Peyer's patch (tissue), 4 donors: ENCODE measurements at regions not wholly inside any gene's neighbourhood (a gene's known extent, or its start where the extent isn't known, plus 50 kb on each side); places are given as distances from the start of the nearest gene placed in this dataset.
"Not testable (repeated sequence)": the region's sequence is repeated elsewhere in the genome, so short reads cannot be mapped to it uniquely, and the experiment has no call there.

ENCODE experiments used
- CTCF ChIP-seq, 6 experiments: fragments of 450-650 bp in 4 of 6; fragments of 200-600 bp in 2 of 6; sonication (generic) in 1 of 6; IDR thresholded peaks; one replicate each; pipeline ENCODE4 v1.5.1; 2017 to 2019; ENCODE audit warnings: antibody characterized with exemption in 6 of 6, mild to moderate bottlenecking in 3 of 6, moderate library complexity in 1 of 6
- POLR2A ChIP-seq, 2 donors: fragments of 450-650 bp; IDR thresholded peaks; one replicate each; pipeline ENCODE4 v1.5.1; 2017; ENCODE audit warnings: antibody characterized with exemption in 2 of 2, mild to moderate bottlenecking in 2 of 2, moderate library complexity in 2 of 2

- TF ChIP-seq CTCF, POLR2A (IDR thresholded peaks at IDR 0.05): not testable (repeated sequence)
Measured at GRCh38 chr4:3910161-3910950, 144.2 kb downstream of the ADRA2C start.
